ENCODE measurements at regions not wholly inside any gene's neighbourhood (a gene's known extent, or its start where the extent isn't known, plus 50 kb on each side); places are given as distances from the start of the nearest gene placed in this dataset.

- H3K56ac ChIP-seq (ENCODE audit: insufficient read length, low read depth, low read length), result no peak overlapping the region
- no peak overlapping the region for H2BK12ac ChIP-seq (ENCODE audit: insufficient read length, low read depth, low read length)
- no peak overlapping the region for H2BK15ac ChIP-seq (ENCODE audit: low read depth, low read length)
- no peak overlapping the region for H2BK5ac ChIP-seq (ENCODE audit: insufficient read length, low read length)
- no peaks in the 10 kb centered on the region for H3K79me1 ChIP-seq (ENCODE audit: insufficient read depth, low read depth, low read length, poor library complexity, severe bottlenecking)
- no peak overlapping the region for H4K91ac ChIP-seq (ENCODE audit: insufficient read length, low read depth, low read length)
- no peaks in the 10 kb centered on the region; the same call in 1 of the 2 replicates for H3K4me1 ChIP-seq (ENCODE audit: insufficient read depth, low read length)
- H4K5ac ChIP-seq (ENCODE audit: insufficient read length, low read depth, low read length), result no peak overlapping the region
- H3K36me3 Mint-ChIP-seq (ENCODE audit: insufficient read depth in 1 of 3, low read depth in 3 of 3), result no peaks in the 10 kb centered on the region; a peak in 1 of 7 replicates
- no peaks in the 10 kb centered on the region for H3K79me2 ChIP-seq (ENCODE audit: insufficient read depth, low read length)
- no peak overlapping the region for H3K18ac ChIP-seq (ENCODE audit: insufficient read length, low read depth, low read length)
- H3K4me2 ChIP-seq (ENCODE audit: insufficient read depth, insufficient read length, low read length), result no peak overlapping the region
- no peak overlapping the region for H3K27ac ChIP-seq (ENCODE audit: insufficient read length, low read depth, low read length)
- no peak overlapping the region; a peak in 1 of 5 replicates for H3K4me3 Mint-ChIP-seq
- no peak overlapping the region for H4K8ac ChIP-seq (replicated peaks; ENCODE audit: insufficient read length, low read depth, low read length)
- no peak overlapping the region for H3K9ac ChIP-seq (ENCODE audit: extremely low read depth, insufficient read length, low read length)
- no peak overlapping the region for H2BK120ac ChIP-seq (ENCODE audit: low read depth, low read length, poor library complexity, severe bottlenecking)
- H3K27me3 Mint-ChIP-seq (ENCODE audit: low read depth), result no peaks in the 10 kb centered on the region
- no peak overlapping the region for H3T11ph ChIP-seq (ENCODE audit: low read length)
- no peaks in the 10 kb centered on the region for H3K9me3 ChIP-seq (ENCODE audit: control insufficient read depth, low read depth, low read length)
- WGBS (ENCODE audit: extremely low coverage, insufficient read length, low lambda C conversion rate), result no CpG with 5 or more reads among the region's 3 CpGs
- H3K27ac Mint-ChIP-seq, result no peak overlapping the region; a peak in 1 of 7 replicates
- no peaks in the 10 kb centered on the region for H3K27me3 ChIP-seq (ENCODE audit: insufficient read depth, low read length)
- no peak overlapping the region for H3K23ac ChIP-seq (ENCODE audit: insufficient read length, low read depth, low read length)
- no peaks in the 10 kb centered on the region for H3K9me3 Mint-ChIP-seq
- TF ChIP-seq CTCF (conservative IDR thresholded peaks at IDR 0.05), result no peak
- H3K14ac ChIP-seq (ENCODE audit: insufficient read depth, low read length), result no peak overlapping the region
- DNase-seq, result no peak
- no peak overlapping the region for H2AK5ac ChIP-seq (ENCODE audit: insufficient read length, low read length)
- H3K23me2 ChIP-seq (ENCODE audit: insufficient read length, low read depth, low read length, poor library complexity, severe bottlenecking), result no peaks in the 10 kb centered on the region
- H3K4me1 Mint-ChIP-seq, result peaks cover 7 to 9% of the 10 kb centered on the region in 2 experiments
- H4K20me1 ChIP-seq (ENCODE audit: control insufficient read depth, insufficient read depth, insufficient read length), result no peaks in the 10 kb centered on the region
- no peak overlapping the region for H2AFZ ChIP-seq (ENCODE audit: low read length)
- H3K4ac ChIP-seq (ENCODE audit: low read depth, low read length), result no peak overlapping the region
- no peak overlapping the region for H2BK20ac ChIP-seq (ENCODE audit: low read depth, low read length, poor library complexity, severe bottlenecking)
Observed at GRCh38 chr13:28550091-28550490, 55.2 kb upstream of the FLT1 start.

All from H9 (cell line).